Naive thymus-derived CD4-positive, alpha-beta T cell (primary cell): ENCODE measurements at regions not wholly inside any gene's neighbourhood (a gene's known extent, or its start where the extent isn't known, plus 50 kb on each side); places are given as distances from the start of the nearest gene placed in this dataset.

Experiments
- ATAC-seq: fragments of 150-1000 bp; cut with Tn5 transposase; 2 replicates; pipeline ENCODE4 v1.10.0; 2021; ENCODE audit warnings: mild to moderate bottlenecking, moderate library complexity
- CTCF ChIA-PET: fragments of 350-600 bp; sonication (Branson Sonifier 250); formaldehyde crosslinking; loops from one replicate; lab custom pipeline; 2021; ENCODE audit warnings: antibody characterized with exemption; lab: Charles Lee
- POLR2A ChIA-PET: fragments of 350-600 bp; sonication (Branson Sonifier 250); formaldehyde crosslinking; loops from one replicate; lab custom pipeline; 2021; ENCODE audit warnings: antibody characterized with exemption, inconsistent platforms; lab: Charles Lee
- DNase-seq, 9 donors: peaks; one replicate each; pipeline versions ENCODE4 v3.0.0 to v3.0.0-alpha.2; 2020 to 2022; ENCODE audit warnings: mixed read lengths in 1 of 9
- H3K27ac ChIP-seq: one replicate; pipeline ENCODE4 v1.7.0; 2013; ENCODE audit warnings: mild to moderate bottlenecking, low read depth, low read length, moderate library complexity
- H3K27me3 ChIP-seq, 2 donors: one replicate each; pipeline ENCODE4 v1.7.0; 2013; ENCODE audit warnings: low read length in 2 of 2, mild to moderate bottlenecking in 2 of 2, moderate library complexity in 2 of 2; ENCODE audit not compliant: control insufficient read depth in 2 of 2, insufficient read depth in 2 of 2
- H3K36me3 ChIP-seq, 3 experiments: 1 replicate in 2 of 3; 2 replicates in 1 of 3; pipeline ENCODE4 v1.7.0; 2013; ENCODE audit warnings: low read length in 3 of 3, mild to moderate bottlenecking in 3 of 3, moderate library complexity in 1 of 3; ENCODE audit not compliant: insufficient read depth in 3 of 3, control insufficient read depth in 2 of 3
- H3K4me1 ChIP-seq, 2 donors: one replicate each; pipeline ENCODE4 v1.7.0; 2013; ENCODE audit warnings: low read length in 2 of 2, mild to moderate bottlenecking in 2 of 2, moderate library complexity in 1 of 2; ENCODE audit not compliant: control insufficient read depth in 2 of 2, insufficient read depth in 2 of 2
- H3K4me3 ChIP-seq: 2 replicates; pipeline ENCODE4 v1.7.0; 2013; ENCODE audit warnings: mild to moderate bottlenecking, low read length
- H3K9me3 ChIP-seq, 3 experiments: 1 replicate in 2 of 3; 2 replicates in 1 of 3; pipeline ENCODE4 v1.7.0; 2013; ENCODE audit warnings: low read length in 3 of 3; ENCODE audit not compliant: control insufficient read depth in 2 of 3
- H3K27ac Mint-ChIP-seq, 9 donors: one replicate each; pipeline ENCODE4 v1.8.0; 2020 to 2022; ENCODE audit warnings: mixed read lengths in 9 of 9, mild to moderate bottlenecking in 8 of 9, moderate library complexity in 5 of 9, inconsistent platforms in 2 of 9
- H3K27me3 Mint-ChIP-seq, 5 donors: one replicate each; pipeline ENCODE4 v1.8.0; 2021 to 2022; ENCODE audit warnings: mixed read lengths in 5 of 5, mild to moderate bottlenecking in 1 of 5
- H3K36me3 Mint-ChIP-seq, 5 donors: one replicate each; pipeline ENCODE4 v1.8.0; 2020 to 2022; ENCODE audit warnings: mixed read lengths in 5 of 5, mild to moderate bottlenecking in 3 of 5, inconsistent platforms in 1 of 5
- H3K4me1 Mint-ChIP-seq, 7 donors: one replicate each; pipeline ENCODE4 v1.8.0; 2020 to 2022; ENCODE audit warnings: mixed read lengths in 7 of 7, mild to moderate bottlenecking in 3 of 7, inconsistent platforms in 1 of 7
- H3K4me3 Mint-ChIP-seq, 10 donors: one replicate each; pipeline ENCODE4 v1.8.0; 2020 to 2022; ENCODE audit warnings: mild to moderate bottlenecking in 10 of 10, mixed read lengths in 10 of 10, moderate library complexity in 6 of 10, inconsistent platforms in 2 of 10
- H3K9me3 Mint-ChIP-seq, 11 donors: one replicate each; pipeline ENCODE4 v1.8.0; 2020 to 2022; ENCODE audit warnings: mixed read lengths in 11 of 11, mild to moderate bottlenecking in 4 of 11, inconsistent platforms in 1 of 11, moderate library complexity in 1 of 11
- intact Hi-C, 2 donors: fragments of 100-400 bp; cut with micrococcal nuclease; formaldehyde crosslinking; loops; one replicate each; pipeline ENCODE4 v1.15.1; 2023

- no peaks in the 10 kb centered on the region for H3K4me1 ChIP-seq
- DNase-seq (no peak), ATAC-seq (no peak)
- no peaks in the 10 kb centered on the region for H3K27me3 ChIP-seq
- H3K36me3 ChIP-seq, result no peaks in the 10 kb centered on the region
- no peak overlapping the region for H3K27ac ChIP-seq
- ChIA-PET CTCF (no interaction called here), POLR2A (no interaction called here)
- no peaks in the 10 kb centered on the region for H3K4me1 Mint-ChIP-seq
- no peaks in the 10 kb centered on the region for H3K27me3 Mint-ChIP-seq
- H3K36me3 Mint-ChIP-seq, result peaks cover 0 to 9% (median 0%) of the 10 kb centered on the region in 5 donors
- no peak overlapping the region for H3K4me3 Mint-ChIP-seq
- intact Hi-C loops, result no loop called here
- H3K9me3 ChIP-seq, result no peaks in the 10 kb centered on the region
- no peak overlapping the region for H3K27ac Mint-ChIP-seq
- H3K9me3 Mint-ChIP-seq, result peaks cover 0 to 16% (median 8%) of the 10 kb centered on the region in 11 donors
- H3K4me3 ChIP-seq, result no peak overlapping the region
Measured at GRCh38 chr7:153934048-153934447, 118.2 kb upstream of the DPP6 start.

- Histone ChIP-seq H3K27me3 (no peaks in the 10 kb centered on the region), H3K36me3 (no peaks in the 10 kb centered on the region), H3K27ac (no peak overlapping the region), H3K4me1 (no peaks in the 10 kb centered on the region), H3K9me3 (no peaks in the 10 kb centered on the region), H3K4me3 (no peak overlapping the region)
- ChIA-PET CTCF (no interaction called here), POLR2A (no interaction called here)
- DNase-seq (no peak), ATAC-seq (no peak)
- Mint-ChIP-seq H3K4me3 (no peak overlapping the region), H3K9me3 (peaks cover 0 to 12% (median 5%) of the 10 kb centered on the region in 11 donors), H3K4me1 (no peaks in the 10 kb centered on the region), H3K27me3 (no peaks in the 10 kb centered on the region), H3K27ac (no peak overlapping the region), H3K36me3 (peaks cover 0 to 9% (median 0%) of the 10 kb centered on the region in 5 donors)
- intact Hi-C loops, result no loop called here
Measured at GRCh38 chr7:153934629-153935028, 117.6 kb upstream of the DPP6 start.

- Histone ChIP-seq H3K9me3 (no peaks in the 10 kb centered on the region), H3K4me1 (no peaks in the 10 kb centered on the region), H3K27ac (no peak overlapping the region), H3K36me3 (no peaks in the 10 kb centered on the region), H3K4me3 (no peak overlapping the region), H3K27me3 (no peaks in the 10 kb centered on the region)
- POLR2A ChIA-PET, result no interaction called here
- H3K27ac Mint-ChIP-seq, result no peak overlapping the region
- no peak overlapping the region for H3K4me3 Mint-ChIP-seq
- DNase-seq (no peak), ATAC-seq (no peak)
- CTCF ChIA-PET, result no interaction called here
- peaks cover 0 to 9% (median 0%) of the 10 kb centered on the region in 5 donors for H3K36me3 Mint-ChIP-seq
- H3K9me3 Mint-ChIP-seq, result peaks cover 0 to 12% (median 5%) of the 10 kb centered on the region in 11 donors
- intact Hi-C loops, result no loop called here
- no peaks in the 10 kb centered on the region for H3K27me3 Mint-ChIP-seq
- H3K4me1 Mint-ChIP-seq, result no peaks in the 10 kb centered on the region
Measured at GRCh38 chr7:153935095-153935494, 117.1 kb upstream of the DPP6 start.

- H3K4me1 ChIP-seq, result no peaks in the 10 kb centered on the region
- ATAC-seq (no peak), DNase-seq (no peak)
- no peak overlapping the region for H3K4me3 ChIP-seq
- no peak overlapping the region for H3K27ac ChIP-seq
- H3K27ac Mint-ChIP-seq, result no peak overlapping the region
- CTCF ChIA-PET, result no interaction called here
- H3K4me3 Mint-ChIP-seq, result no peak overlapping the region
- POLR2A ChIA-PET, result no interaction called here
- H3K27me3 ChIP-seq, result no peaks in the 10 kb centered on the region
- H3K36me3 Mint-ChIP-seq, result peaks cover 0 to 9% (median 0%) of the 10 kb centered on the region in 5 donors
- intact Hi-C loops, result no loop called here
- no peaks in the 10 kb centered on the region for H3K9me3 ChIP-seq
- H3K9me3 Mint-ChIP-seq, result peaks cover 0 to 11% (median 5%) of the 10 kb centered on the region in 11 donors
- H3K4me1 Mint-ChIP-seq, result no peaks in the 10 kb centered on the region
- H3K36me3 ChIP-seq, result no peaks in the 10 kb centered on the region
- no peaks in the 10 kb centered on the region for H3K27me3 Mint-ChIP-seq
Measured at GRCh38 chr7:153938451-153938850, 113.7 kb upstream of the DPP6 start.

- intact Hi-C loops, result no loop called here
- Mint-ChIP-seq H3K9me3 (peaks cover 0 to 11% (median 4%) of the 10 kb centered on the region in 11 donors), H3K4me3 (no peak overlapping the region), H3K27ac (no peak overlapping the region), H3K4me1 (no peaks in the 10 kb centered on the region), H3K27me3 (peaks cover 0 to 6% (median 0%) of the 10 kb centered on the region in 5 donors), H3K36me3 (peaks cover 0 to 6% (median 0%) of the 10 kb centered on the region in 5 donors)
- no peaks in the 10 kb centered on the region for H3K9me3 ChIP-seq
- ChIA-PET POLR2A (no interaction called here), CTCF (no interaction called here)
- no peaks in the 10 kb centered on the region for H3K36me3 ChIP-seq
- H3K4me1 ChIP-seq, result no peaks in the 10 kb centered on the region
- no peaks in the 10 kb centered on the region for H3K27me3 ChIP-seq
- no peak overlapping the region for H3K27ac ChIP-seq
- ATAC-seq (no peak), DNase-seq (no peak)
- no peak overlapping the region for H3K4me3 ChIP-seq
Measured at GRCh38 chr7:153939177-153939576, 113.0 kb upstream of the DPP6 start.

- POLR2A ChIA-PET, result no interaction called here
- intact Hi-C loops, result no loop called here
- CTCF ChIA-PET, result no interaction called here
Measured at GRCh38 chr7:153939654-153940053, 112.5 kb upstream of the DPP6 start.

GRCh38 chr7:153941061-153941460 is 111.1 kb upstream of the DPP6 start:
- intact Hi-C loops, result no loop called here
- Histone ChIP-seq H3K27ac (no peak overlapping the region), H3K36me3 (no peaks in the 10 kb centered on the region), H3K4me1 (no peaks in the 10 kb centered on the region), H3K4me3 (no peak overlapping the region), H3K27me3 (no peaks in the 10 kb centered on the region), H3K9me3 (no peaks in the 10 kb centered on the region)
- Mint-ChIP-seq H3K27ac (no peak overlapping the region), H3K4me3 (no peak overlapping the region), H3K9me3 (peaks cover 0 to 17% (median 8%) of the 10 kb centered on the region in 11 donors), H3K27me3 (peaks cover 0 to 8% (median 0%) of the 10 kb centered on the region in 5 donors), H3K4me1 (no peaks in the 10 kb centered on the region), H3K36me3 (no peaks in the 10 kb centered on the region)
- ChIA-PET POLR2A (no interaction called here), CTCF (no interaction called here)
- DNase-seq (no peak), ATAC-seq (no peak)

More at GRCh38 chr7:153939654-153940053, 112.5 kb upstream of the DPP6 start:
- ATAC-seq (no peak), DNase-seq (no peak)
- no peaks in the 10 kb centered on the region for H3K4me1 Mint-ChIP-seq
- H3K4me3 ChIP-seq, result no peak overlapping the region
- H3K36me3 ChIP-seq, result no peaks in the 10 kb centered on the region
- no peak overlapping the region for H3K4me3 Mint-ChIP-seq
- H3K9me3 ChIP-seq, result no peaks in the 10 kb centered on the region
- no peaks in the 10 kb centered on the region for H3K27me3 ChIP-seq
- H3K27me3 Mint-ChIP-seq, result peaks cover 0 to 8% (median 0%) of the 10 kb centered on the region in 5 donors
- no peaks in the 10 kb centered on the region for H3K4me1 ChIP-seq
- no peak overlapping the region for H3K27ac ChIP-seq
- peaks cover 0 to 12% (median 5%) of the 10 kb centered on the region in 11 donors for H3K9me3 Mint-ChIP-seq
- H3K27ac Mint-ChIP-seq, result no peak overlapping the region
- peaks cover 0 to under 1% (median 0%) of the 10 kb centered on the region in 5 donors for H3K36me3 Mint-ChIP-seq
